Fibroblast of skin of right quadriceps (primary cell): ENCODE measurements at regions not wholly inside any gene's neighbourhood (a gene's known extent, or its start where the extent isn't known, plus 50 kb on each side); places are given as distances from the start of the nearest gene placed in this dataset.

Source experiments
- DNase-seq: peaks from one replicate; pipeline ENCODE4 v3.0.0-alpha.2; 2013

DNA sequence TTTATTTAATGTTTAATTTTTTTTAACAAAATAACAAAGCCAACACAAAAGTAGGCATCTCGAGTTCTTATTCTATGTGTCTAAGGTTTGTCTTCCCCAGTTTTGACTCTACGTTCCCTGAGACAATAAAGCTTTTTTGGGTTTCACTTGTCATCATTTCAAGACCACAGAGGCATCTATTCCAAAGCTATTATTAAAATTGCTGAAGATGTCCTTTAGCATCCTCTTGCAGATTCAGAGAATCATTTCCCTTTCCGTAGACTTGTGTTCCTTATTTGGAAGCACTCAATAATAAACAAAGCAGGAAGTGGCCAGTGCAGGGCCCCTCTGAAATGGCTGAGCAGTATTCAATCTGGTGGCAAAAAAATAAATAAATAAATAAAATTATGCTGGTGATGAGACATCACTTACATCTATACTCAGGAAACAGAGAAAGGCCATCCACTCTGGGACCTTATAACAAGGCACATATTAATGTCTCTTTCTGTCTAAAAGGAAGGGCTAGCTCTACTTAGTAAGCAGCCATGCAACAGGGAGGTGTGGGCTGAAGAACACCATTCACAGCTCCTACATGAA, 362.3 kb downstream of the WDR72 start:
- DNase-seq = no peak

DNA sequence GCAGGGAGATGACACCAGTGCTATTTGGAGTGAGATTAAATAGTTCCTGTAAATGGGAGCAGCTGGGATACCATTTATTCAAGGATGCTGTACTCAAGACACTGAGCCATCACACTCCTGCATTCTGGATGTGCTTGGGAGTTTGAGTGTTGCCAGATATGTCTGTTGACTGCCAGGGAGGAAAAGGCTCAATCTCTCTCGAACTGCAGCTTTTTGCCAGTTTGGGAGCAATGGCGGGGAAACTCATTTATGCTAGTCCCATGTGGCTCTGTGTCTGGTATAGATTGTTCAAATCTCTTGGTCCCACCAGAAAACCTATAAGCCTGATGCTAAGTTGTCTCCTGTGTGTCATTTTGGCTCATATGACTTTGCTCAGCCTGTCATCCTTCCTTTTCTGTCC, 363.6 kb downstream of the WDR72 start:
- no peak for DNase-seq

DNA sequence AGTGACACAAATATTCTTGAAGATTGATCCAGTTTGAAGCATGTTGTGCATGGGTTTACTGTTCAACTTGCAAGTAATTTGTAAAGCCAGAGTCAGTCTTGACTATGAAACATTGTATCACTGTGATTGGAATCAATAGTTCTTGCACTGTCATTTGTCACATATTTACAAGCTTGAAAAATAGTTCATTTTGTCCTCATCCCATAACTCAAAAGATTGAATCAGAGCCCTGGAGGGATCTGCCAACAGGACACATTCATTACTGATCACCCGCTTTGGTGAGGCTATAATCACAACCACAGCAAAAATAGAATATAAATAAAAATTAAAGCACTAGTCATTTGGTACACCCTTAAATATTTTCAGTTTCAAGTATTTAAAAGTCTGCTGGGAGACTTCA, 368.9 kb downstream of the WDR72 start:
- DNase-seq = no peak

DNA sequence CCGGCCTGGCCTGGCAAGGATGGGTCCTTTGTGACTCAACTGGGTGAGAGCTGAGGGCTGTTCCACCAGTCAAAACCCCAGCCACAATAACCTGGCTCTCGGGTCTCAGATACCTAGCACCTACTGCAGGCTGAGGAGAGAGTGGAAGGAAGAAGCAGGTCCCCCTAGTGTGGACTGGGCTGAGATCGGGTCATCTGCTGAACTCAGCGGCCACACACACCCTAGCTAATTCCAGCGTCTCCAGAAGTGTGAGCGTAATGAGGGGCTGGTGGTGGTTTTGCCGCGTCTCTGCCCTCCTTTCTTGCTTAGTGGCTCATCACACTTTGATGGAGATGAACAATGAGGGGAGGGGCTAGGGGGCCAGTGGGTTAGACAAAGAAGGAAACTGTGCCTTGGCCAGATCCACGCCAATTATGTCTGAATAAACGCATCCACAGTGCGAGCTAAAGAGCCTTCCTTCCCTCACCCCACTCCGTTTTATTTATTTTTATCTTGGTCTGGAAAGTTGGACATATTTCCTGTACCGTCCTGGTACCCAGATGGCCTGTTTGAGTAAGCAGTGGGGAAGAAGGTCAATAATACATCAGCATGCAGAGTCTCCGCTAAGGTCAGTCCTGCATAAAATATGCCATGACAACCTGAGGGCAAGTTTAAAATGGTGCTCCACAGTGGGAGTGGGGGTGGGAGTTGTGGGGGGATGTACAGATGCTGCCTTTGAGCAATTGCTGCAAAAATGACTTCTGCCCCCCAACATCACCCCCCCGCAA, 370.0 kb downstream of the WDR72 start:
- no peak for DNase-seq

DNA sequence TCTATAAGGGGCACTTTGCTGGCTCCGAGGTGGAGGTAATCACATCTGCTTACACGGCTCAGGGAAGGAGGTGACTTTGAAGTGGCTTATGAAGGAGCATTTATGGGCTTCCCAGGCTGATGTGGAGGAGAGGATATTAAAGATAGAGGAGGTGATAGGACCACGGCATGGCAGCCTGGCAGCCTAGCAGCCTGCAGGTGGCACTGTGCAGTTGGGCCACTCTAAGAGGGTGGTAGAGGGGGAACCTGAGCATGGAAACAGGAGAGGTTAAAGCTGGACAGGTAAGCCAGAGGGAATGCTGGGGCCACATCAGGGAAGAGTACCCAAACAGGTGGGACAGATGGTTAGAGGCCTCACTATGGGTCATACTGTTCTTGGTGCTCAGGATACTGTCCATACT, 375.0 kb downstream of the WDR72 start:
- no peak for DNase-seq

DNA sequence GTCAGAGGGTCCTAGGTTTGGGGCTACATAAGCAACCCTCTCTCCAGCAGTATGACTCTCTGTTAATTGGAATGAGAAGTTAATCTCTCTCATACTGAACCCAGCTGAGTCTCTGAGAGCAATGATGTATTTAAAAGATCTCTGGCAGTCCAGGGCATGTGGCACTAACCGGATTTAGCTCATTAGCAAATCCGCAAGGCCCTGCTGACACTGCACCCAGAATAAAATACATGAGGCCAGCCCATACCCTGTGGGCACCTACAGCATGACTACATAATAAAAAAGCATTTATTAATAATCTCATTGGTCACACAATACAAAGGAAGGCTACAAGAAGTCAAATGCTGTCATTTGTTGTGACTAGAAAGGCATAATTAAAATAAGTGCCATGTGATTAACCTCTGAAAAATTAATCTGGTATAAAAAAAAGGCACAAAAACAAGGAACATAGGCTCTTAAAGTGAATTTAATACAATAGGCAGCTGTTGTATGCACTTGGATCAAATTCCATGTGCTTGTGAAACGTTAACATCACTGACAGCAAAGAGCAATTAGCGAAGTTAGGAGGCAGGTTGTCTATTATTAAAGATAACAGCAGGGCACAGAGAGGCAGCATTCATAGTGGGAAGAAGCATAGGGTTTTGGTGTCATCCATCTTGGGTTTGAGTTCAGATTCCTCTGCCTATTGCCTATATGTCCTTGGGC, 381.2 kb downstream of the WDR72 start:
- no peak for DNase-seq

DNA sequence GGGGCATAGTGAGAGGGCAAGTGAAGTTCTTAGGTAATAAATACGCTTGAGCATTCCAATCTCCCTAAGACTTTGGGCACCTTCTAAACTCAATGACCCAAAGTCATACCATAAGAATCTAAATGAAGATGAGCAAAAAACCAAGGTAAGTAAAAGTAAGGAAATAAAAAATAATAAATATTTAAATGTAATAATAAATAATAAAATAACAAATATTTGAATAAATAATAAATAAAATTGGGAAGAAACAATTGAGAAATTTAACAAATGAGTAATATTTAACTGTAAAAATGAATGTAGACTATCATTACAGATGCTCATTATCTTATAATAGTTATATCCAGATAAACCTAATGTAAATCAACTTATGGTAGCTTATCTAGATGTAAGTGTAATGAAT, 391.7 kb downstream of the WDR72 start:
- DNase-seq = no peak

DNA sequence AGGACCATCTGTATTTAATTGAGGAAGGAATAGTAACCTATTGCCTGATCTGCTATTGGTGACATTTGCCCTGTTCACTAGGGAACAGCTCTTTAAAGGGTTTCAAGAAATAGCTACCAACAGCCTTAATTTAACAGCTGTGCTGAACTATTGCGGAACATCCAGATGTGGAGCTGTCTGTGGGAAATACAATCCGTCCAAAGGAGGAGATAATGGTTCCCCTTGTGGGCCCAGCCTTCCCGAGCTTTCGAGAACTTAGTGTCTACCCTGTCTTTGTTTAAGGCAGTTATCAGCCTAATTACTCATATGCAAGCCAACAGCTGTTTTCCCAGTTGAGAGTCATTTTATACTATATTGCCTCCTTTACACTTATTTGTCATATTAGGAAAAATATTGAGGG, 398.6 kb downstream of the WDR72 start:
- DNase-seq = no peak

DNA sequence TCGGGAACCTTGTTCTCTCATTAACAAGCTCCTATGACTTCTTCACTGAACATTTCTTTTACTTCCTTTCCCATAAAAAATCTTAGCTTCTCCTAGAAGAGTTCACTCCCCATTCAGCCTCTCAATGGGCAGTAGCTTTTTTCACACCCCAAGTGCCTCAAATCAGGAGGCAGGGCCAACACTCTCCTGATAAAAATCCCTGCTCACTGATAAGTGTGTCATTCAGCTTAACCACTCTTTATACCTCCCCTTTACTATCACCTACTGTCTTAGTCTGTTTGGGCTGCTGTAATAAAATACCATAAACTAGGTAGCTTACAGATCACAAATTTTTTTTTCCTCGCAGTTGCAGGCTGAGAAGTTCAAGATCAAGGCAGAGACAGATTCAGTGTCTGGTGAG, 400.4 kb downstream of the WDR72 start:
- DNase-seq = no peak

DNA sequence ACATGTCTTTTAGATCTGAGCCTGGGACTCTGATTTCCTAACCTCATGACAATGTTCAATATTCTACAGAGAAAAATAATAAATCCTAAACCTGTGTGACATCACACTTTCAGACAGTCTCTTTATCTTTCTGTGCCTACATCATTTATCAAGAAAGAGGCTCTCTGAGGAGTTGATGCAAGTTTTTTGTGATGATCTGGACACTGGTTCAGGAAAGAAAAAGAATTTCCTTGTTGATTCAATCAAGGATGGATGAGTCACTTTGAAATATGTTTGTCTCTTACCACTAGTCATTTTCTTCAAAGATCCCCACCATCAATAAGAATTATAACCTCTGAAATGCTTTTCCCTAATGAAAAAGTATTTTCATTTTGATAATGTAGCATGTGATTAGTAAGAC, 404.6 kb downstream of the WDR72 start:
- no peak for DNase-seq

DNA sequence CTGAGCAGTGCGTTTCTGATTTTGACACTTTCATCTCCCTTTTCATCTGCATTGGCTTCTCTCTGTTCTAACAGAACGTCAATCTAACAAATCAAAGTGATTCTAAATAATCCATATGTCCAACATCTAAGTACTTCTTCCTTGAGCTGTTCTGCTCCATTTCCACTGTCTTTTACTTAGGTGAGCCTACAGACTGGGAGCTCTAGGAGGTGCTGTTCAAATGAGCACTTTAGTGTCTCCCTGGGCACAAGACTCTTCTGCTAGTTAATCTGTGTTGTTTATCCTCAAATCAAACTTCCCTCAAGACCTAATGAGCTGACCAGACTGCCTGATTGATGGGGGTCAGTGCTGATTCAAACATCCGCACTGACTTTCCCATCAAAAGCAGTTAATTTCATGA, 408.1 kb downstream of the WDR72 start:
- DNase-seq = no peak

DNA sequence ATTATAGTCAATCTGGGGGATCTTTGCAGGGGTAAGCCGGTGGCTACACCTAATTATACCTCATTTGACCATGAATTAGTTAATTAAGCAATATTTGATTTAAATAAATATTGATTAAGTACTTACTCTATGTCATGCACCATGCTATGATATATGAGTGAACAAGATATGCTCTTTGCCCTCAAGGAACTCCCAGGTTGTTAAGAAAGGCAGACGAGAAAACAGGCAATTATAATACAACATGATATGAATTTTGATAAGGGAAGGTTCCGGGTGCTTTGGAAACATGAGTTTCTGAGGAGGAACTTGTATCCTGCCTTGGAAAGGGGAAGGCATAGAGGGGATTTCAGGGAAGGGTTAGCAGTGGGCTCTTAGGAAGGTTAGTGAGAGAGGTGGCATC, 412.9 kb downstream of the WDR72 start:
- DNase-seq = no peak

DNA sequence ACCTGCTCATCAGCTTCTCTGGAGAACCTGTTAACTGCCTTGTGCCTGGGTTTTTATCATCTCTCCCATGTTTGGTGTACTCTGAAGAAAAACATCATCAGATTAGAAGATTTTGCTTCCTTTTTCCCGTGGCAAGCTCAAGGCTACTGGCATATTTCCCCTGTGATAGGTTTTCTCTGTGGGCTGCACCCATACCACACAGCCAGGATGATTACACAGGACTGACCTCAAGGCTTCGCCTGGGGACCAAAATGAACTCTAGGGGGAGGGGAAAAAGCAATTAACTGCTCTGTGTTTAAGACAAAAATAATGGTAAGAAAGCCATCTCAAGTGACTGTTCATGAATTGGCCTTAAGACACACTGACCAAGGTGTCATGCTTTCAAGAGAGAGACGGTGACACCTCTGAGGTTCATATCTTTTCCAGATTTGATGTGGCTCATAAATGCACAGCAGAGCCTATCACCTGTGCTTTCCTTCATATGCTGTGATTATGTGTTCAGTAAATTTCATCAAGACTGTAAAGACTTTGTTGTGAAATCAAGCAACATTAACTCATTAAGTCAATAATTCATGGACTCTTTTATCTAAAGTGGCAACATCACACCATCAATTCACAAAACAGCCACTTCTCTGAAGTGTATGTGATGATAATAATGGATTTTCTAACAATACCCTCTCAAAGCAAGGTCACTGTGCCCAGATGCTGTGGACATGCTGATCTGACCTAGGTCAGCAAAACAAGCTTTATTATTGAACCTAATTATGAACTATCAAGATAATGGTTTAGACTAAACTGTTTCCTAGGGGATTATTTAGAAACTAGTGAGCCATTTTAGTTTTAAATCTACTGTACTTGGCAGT, 427.9 kb downstream of the WDR72 start:
- DNase-seq = no peak

DNA sequence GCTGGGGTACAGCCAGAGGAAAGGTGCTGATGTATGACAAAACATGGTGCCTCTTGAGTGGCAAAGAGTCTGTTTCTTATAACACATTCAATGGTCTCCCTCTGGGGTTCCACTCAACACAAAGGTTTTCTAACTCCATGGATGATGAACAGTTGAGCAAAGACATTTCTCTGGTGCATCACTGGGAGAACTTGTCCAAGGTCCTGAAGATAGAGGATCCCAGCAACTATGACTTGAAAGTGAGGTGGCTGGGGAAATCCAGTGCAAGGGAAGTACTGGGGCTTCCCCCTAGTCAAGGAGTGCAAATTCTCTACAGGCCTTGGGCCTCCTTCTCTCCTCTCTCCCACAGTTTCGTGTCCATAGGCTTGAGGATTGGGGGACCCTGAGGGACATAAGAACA, 431.1 kb downstream of the WDR72 start:
- no peak for DNase-seq

DNA sequence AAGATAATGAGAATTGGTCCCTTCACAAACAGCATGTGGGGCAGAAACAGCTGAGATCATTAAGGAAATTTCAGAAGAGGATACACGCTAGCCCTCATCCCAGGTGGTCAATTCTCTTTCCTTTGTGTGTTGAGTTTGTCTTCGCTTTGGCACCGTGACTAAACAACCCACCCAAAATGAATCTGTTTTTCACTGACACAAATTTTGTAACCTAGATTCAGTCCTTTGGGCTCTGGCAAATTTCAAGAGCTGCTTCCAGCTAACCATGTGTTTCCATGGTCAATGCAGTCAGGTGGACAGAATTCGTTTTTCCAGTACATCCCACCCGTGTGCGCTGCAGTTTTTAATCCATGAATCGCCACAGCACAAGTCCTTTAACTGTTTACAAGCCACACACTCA, 435.4 kb downstream of the WDR72 start:
- no peak for DNase-seq

DNA sequence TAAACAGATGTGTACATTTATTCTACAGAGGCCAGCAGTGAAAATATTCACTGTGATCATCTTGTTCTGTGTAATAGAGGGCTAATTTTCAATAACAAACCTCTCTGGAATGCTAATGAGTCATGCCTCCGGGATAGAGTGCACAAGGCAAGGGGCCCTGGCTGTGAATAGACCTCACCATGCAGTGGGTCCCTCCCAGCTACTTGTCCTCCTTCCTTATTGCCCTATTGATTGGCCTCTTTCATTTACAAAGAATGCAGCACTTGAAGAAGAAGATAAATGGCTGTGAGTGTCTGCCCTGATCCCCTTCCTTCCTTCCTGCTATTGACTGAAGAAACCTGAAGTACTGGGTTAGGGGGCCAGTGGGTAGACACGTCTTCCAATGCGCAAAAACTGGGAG, 436.3 kb downstream of the WDR72 start:
- no peak for DNase-seq

DNA sequence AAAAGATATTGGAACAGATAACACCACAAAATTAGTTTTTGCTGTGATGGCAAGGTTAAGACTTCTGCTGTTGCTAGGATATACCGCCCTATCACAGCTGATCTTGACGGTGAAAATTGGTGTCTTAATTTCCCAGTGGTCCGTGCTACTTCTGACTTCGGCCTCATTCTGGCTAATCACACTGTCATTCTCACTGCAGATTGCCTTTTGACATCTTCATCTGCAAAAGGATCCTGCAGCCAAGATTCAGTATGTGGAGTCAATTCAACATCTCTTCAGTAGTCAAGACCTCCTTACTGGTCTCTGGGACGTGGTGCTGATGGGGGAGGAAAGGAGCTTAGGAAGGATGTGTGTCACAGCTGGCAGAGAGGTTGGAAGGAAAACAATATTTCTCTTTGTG, 438.6 kb downstream of the WDR72 start:
- DNase-seq = no peak

DNA sequence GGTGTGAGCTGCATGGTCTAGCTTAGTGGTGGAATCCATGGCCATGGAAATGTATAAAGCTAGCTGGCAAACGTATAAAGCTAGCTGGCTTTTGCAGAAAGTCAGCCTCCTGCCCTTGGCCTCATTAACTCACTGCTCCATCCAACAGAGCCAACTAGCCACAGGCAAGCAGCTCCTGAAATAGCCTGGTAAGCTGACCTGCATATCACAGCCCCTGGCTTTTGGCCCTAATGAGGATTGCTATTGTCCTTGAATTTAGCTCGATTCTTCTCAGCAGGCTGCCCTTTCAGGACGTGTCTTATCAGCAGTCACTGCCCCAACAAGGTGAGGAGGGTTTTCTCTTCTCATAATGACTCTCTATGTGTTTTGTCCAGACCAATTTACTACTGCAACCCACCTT, 446.8 kb downstream of the WDR72 start:
- no peak for DNase-seq

DNA sequence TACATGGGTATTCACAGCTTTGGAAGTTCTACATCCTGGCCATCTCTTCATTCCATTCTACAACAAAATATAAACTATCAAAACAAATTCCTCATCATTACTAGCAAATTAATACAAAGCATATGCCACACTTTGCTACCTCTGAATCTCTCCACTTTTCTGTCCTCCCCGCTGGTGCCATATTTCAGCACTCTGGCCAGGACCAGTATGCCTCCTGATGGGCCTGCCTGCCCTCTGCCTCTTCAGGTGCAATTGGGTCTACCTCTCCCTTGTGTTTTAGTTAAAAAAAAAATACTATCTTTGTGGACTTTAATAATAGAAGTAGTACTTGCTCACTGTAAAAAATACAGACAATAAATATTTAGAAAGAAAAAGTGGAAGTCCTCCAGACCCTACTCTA, 448.8 kb downstream of the WDR72 start:
- DNase-seq = no peak

DNA sequence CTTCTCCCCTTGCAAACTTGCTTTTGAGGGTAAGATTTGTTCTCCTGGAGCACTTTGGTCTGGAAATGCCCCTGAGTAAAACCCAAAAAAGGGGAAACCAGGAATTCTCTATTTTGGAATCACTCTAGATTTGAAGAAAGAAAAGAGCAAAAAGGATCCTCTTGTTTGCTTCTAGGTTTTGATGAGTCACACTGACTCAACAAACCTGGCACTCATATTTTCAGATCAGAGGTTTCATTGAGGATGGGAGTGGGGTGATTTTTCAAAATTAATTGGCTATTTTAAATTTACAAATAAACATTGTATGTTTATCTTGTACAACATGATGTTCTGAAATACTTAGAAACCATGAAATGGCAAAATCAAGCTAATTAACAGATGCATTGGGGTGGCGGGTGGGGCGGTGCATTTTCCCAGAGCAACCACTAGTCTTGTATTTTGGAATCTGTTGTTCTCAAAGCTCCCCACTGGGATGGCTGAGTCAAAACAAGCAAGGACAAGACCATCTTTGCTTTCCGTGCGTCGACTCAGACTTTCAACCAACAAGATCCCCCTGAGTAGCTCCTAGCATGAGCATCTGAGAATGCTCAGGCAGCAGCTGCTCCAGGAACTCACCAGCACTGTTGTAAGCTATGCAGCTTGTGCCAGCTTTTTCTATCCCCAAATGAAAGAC, 451.4 kb downstream of the WDR72 start:
- no peak for DNase-seq

DNA sequence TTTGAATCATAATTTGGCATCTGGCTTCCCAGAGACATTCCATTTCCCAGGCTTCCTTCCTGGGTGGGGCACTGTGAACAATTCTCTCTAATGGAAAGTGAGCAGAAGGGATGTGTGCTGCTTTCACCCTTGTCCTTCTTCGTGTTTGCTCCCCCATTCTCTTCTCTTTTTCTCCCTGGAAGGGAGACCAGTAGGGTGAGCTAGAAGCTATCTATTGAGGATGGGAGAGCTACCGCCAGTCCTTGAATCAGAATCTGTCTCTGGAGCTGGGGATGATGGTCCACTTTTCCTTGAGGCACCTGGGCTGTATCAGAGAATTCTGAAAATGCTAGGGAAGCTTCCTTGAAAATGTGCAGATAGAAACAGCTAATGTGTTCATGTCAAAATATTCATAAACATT, 453.9 kb downstream of the WDR72 start:
- no peak for DNase-seq

DNA sequence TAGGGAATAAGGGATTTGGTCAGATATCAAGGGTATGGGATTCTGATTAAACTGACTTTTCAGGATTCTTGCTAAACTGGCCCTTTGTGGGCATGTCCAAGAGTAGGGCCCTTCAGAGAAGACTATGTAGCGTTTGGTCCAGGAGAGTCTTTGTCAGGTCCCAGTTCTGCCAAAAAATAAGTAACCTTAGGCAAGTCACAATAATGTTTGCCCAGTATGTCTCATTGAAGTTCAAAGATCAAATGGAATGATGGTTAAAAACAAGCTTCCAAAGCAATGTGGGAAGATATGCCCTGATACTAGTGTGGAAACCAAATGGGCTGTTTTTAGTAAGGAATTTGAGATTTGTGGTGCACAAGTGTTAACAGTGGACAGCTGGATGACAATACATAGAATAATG, 454.4 kb downstream of the WDR72 start:
- no peak for DNase-seq

DNA sequence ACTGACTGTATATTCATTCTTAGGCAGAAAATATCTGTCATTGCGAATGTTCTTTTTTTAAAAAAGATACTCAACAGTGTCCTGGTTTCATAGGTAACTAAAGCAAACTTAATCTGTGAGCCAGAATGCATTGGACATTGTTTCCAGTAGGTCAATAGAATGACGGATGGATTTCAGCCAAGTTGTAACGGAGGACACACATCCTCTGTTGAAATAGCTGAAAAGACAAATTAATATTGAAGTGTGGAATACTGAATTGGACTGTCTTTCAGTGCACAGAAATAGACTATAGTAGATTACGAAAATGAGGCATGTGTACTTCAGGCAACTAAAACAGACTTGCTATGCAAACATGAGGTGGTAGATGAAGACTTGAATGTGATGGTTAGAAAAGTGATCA, 461.6 kb downstream of the WDR72 start:
- DNase-seq = no peak
